Hepatocyte (in vitro differentiated cells): ENCODE measurements at regions not wholly inside any gene's neighbourhood (a gene's known extent, or its start where the extent isn't known, plus 50 kb on each side); places are given as distances from the start of the nearest gene placed in this dataset.
"Not testable (repeated sequence)": the region's sequence is repeated elsewhere in the genome, so short reads cannot be mapped to it uniquely, and the experiment has no call there.

ENCODE experiments used
- DNase-seq: peaks from one replicate; pipeline ENCODE4 v3.0.0-alpha.2; 2016; ENCODE audit warnings: low spot score
- H2AFZ ChIP-seq: fragments of 200-600 bp; sonication (generic); 2 replicates; pipeline ENCODE4 v1.6.0; 2016; ENCODE audit warnings: antibody characterized with exemption, mild to moderate bottlenecking
- H3K27ac ChIP-seq: fragments of 200-600 bp; sonication (generic); 2 replicates; pipeline ENCODE4 v1.5.1; 2016; ENCODE audit warnings: mild to moderate bottlenecking
- H3K27me3 ChIP-seq: fragments of 200-600 bp; sonication (generic); 2 replicates; pipeline ENCODE4 v1.6.1; 2016
- H3K36me3 ChIP-seq: fragments of 200-600 bp; sonication (generic); replicated peaks from 2 replicates; pipeline ENCODE4 v1.5.1; 2016; ENCODE audit warnings: low read depth; ENCODE audit not compliant: insufficient read depth
- H3K4me1 ChIP-seq: fragments of 200-600 bp; sonication (generic); 2 replicates; pipeline ENCODE4 v1.5.1; 2016; ENCODE audit warnings: mild to moderate bottlenecking, moderate library complexity; ENCODE audit not compliant: insufficient read depth
- H3K4me2 ChIP-seq: fragments of 200-600 bp; sonication (generic); 2 replicates; pipeline ENCODE4 v1.6.0; 2016
- H3K4me3 ChIP-seq: fragments of 200-600 bp; sonication (generic); 2 replicates; pipeline ENCODE4 v1.5.1; 2016; ENCODE audit warnings: mild to moderate bottlenecking
- H3K79me2 ChIP-seq: fragments of 200-600 bp; sonication (generic); 2 replicates; pipeline ENCODE4 v1.6.0; 2017; ENCODE audit warnings: mild to moderate bottlenecking
- H3K9me2 ChIP-seq: fragments of 200-600 bp; sonication (generic); replicated peaks from 2 replicates; pipeline ENCODE4 v1.6.0; 2017; ENCODE audit warnings: mild to moderate bottlenecking; ENCODE audit not compliant: insufficient read depth
- H3K9me3 ChIP-seq: fragments of 200-600 bp; sonication (generic); 2 replicates; pipeline ENCODE4 v1.5.1; 2016; ENCODE audit warnings: low read depth, mild to moderate bottlenecking
- H4K20me1 ChIP-seq: fragments of 200-600 bp; sonication (generic); 2 replicates; pipeline ENCODE4 v1.6.0; 2016; ENCODE audit warnings: mild to moderate bottlenecking; ENCODE audit not compliant: insufficient read depth, poor library complexity, severe bottlenecking
- EZH2 ChIP-seq: fragments of 200-600 bp; sonication (generic); IDR thresholded peaks from 2 replicates; pipeline ENCODE4 v1.6.1; 2016; ENCODE audit warnings: antibody characterized with exemption, mild to moderate bottlenecking, borderline replicate concordance
- EZH2phosphoT487 ChIP-seq: fragments of 200-600 bp; sonication (generic); IDR thresholded peaks from one replicate; pipeline ENCODE4 v1.6.1; 2018; ENCODE audit warnings: antibody characterized with exemption, mild to moderate bottlenecking, low read depth, moderate library complexity; ENCODE audit not compliant: unreplicated experiment, severe bottlenecking
- WGBS: methylation state at CpG from one replicate; pipeline ENCODE4 v1.1.6; 2016; ENCODE audit warnings: low lambda C conversion rate; ENCODE audit errors: missing lambda C conversion rate; 5-methylcytosine and 5-hydroxymethylcytosine counted together
- TF ChIP-seq, protein P1 (sequence below): fragments of 200-600 bp; sonication (generic); IDR thresholded peaks from 2 replicates; pipeline ENCODE4 v1.5.1; 2016; ENCODE audit warnings: antibody characterized with exemption, mild to moderate bottlenecking; ENCODE audit not compliant: poor library complexity

DNA sequence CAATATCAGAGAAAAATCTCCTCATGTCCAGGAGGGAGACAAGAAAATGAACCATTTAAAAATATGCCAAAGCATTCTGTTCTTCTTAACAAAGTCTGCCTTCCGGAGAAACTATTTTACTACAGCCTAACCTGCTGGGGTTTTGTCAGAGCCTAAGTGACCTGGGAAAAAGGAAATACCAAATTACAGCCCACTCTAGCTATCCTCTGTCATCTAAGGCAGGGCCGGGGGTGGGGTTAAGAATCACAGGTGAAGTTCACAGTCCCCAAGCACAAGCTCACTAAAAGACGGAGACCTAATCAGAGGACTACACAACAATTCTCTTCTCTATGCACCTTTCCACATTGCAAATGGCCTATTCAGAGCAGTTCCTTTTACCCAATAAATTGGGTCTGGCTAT, 116.6 kb downstream of the TRIM42 start:
- TF ChIP-seq, protein P1, sequence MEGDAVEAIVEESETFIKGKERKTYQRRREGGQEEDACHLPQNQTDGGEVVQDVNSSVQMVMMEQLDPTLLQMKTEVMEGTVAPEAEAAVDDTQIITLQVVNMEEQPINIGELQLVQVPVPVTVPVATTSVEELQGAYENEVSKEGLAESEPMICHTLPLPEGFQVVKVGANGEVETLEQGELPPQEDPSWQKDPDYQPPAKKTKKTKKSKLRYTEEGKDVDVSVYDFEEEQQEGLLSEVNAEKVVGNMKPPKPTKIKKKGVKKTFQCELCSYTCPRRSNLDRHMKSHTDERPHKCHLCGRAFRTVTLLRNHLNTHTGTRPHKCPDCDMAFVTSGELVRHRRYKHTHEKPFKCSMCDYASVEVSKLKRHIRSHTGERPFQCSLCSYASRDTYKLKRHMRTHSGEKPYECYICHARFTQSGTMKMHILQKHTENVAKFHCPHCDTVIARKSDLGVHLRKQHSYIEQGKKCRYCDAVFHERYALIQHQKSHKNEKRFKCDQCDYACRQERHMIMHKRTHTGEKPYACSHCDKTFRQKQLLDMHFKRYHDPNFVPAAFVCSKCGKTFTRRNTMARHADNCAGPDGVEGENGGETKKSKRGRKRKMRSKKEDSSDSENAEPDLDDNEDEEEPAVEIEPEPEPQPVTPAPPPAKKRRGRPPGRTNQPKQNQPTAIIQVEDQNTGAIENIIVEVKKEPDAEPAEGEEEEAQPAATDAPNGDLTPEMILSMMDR: no peak
- TF ChIP-seq EZH2: no peak
- no peak for TF ChIP-seq EZH2phosphoT487
- H4K20me1 ChIP-seq: no peaks in the 10 kb centered on the region
- no peaks in the 10 kb centered on the region for H3K27me3 ChIP-seq
- H3K27ac ChIP-seq: no peak overlapping the region
- no peak overlapping the region for H2AFZ ChIP-seq
- H3K9me2 ChIP-seq: no peaks in the 10 kb centered on the region
- H3K4me1 ChIP-seq: no peaks in the 10 kb centered on the region
- DNase-seq: no peak
- no peaks in the 10 kb centered on the region for H3K79me2 ChIP-seq
- no peaks in the 10 kb centered on the region for H3K36me3 ChIP-seq
- H3K9me3 ChIP-seq: peaks cover 6% of the 10 kb centered on the region
- WGBS: 53% methylated on average over 3 of the region's 3 CpGs
- no peak overlapping the region for H3K4me2 ChIP-seq
- H3K4me3 ChIP-seq: no peak overlapping the region

DNA sequence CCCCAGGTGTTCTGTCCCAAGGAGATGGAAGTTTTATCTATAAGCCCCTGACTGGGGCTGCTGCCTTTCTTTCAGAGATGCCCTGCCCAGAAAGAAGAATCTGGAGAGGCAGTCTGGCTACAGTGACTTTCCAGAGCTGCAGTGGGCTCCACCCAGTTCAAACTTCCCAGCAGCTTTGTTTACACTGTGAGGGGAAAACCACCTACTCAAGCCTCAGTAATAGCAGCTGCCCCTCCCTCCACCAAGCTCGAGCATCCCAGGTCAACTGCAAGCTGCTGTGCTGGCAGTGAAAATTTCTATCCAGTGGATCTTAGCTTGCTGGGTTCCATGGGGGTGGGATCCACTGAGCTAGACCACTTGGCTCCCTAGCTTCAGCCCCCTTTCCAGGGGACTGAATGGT, 125.0 kb downstream of the TRIM42 start:
- H3K9me3 ChIP-seq, H3K79me2 ChIP-seq, H3K27me3 ChIP-seq, H3K4me2 ChIP-seq, H2AFZ ChIP-seq, H3K36me3 ChIP-seq, H3K4me3 ChIP-seq, H3K27ac ChIP-seq, H3K9me2 ChIP-seq, H3K4me1 ChIP-seq, H4K20me1 ChIP-seq: not testable (repeated sequence)
- DNase-seq: peak; percentile 16
- 42% methylated on average over 1 of the region's 1 CpG for WGBS

DNA sequence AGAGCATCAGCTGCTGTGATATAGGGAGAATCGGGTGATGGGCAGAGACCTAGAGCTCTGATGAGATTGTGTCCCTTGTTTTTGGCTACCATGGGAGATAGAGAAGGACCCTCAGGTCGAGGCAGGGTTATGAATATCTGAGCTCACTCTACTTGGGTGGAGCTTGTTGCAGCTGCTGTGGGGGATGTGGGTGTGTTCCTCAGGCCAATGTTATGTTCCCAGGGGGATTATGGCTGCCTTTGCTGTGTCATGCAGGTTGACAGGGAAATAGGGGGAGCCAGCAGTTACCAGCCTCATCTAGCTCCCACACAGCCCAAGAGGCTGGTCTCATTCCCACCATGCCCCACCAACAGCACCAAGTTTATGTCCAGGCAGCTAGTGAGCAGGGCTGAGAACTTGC, 131.5 kb downstream of the TRIM42 start:
- 82% methylated on average over 2 of the region's 2 CpGs for WGBS
- Histone ChIP-seq H4K20me1 (no peaks in the 10 kb centered on the region), H3K4me1 (no peaks in the 10 kb centered on the region), H2AFZ (no peak overlapping the region), H3K4me2 (no peak overlapping the region), H3K27me3 (no peaks in the 10 kb centered on the region), H3K9me3 (no peaks in the 10 kb centered on the region), H3K27ac (no peak overlapping the region), H3K9me2 (no peaks in the 10 kb centered on the region), H3K79me2 (no peaks in the 10 kb centered on the region), H3K4me3 (no peak overlapping the region), H3K36me3 (no peaks in the 10 kb centered on the region)
- no peak for DNase-seq
- TF ChIP-seq, protein P1: no peak
- TF ChIP-seq EZH2phosphoT487 (no peak), EZH2 (no peak)

DNA sequence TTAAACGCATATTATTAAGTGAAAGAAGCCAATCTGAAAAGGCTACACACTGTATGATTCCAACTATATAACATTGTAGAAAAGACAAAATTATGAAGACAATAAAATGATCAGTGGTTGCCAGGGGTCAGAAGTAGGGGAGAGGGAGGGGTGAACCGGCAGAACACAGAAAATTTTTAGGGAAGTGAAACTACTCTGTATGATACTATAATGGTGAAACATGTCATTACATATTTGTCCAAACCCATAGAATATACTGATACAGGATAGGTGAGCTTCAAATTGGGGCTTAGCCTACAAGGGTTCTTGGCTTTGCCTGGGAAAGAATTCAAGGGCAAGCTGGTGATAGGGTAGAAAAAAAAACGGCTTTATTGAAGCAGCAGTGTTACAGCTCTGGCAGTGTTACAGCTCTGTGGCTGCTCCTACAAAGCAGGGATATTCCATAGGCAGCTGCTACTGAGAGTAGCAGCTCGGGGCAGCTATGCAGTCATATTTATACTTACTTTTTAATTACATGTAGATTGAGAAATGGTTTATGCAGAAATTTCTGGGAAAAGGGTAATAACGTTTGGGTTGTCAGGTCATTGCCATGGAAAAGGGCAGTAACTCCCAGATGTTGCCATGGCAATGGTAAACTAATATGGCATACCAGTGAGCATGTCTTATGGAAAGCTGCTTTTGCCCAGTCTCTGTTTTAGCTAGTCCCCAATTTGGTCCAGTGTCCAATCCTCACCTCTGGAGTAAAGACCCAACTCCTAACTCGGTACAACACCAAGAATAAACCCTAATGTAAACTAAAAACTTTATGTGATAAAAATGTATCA, 125.1 kb upstream of the SLC25A36 start:
- no peaks in the 10 kb centered on the region for H3K36me3 ChIP-seq
- TF ChIP-seq, protein P1: no peak
- no peak for TF ChIP-seq EZH2
- TF ChIP-seq EZH2phosphoT487: no peak
- H3K27me3 ChIP-seq: no peaks in the 10 kb centered on the region
- H2AFZ ChIP-seq: no peak overlapping the region
- no peaks in the 10 kb centered on the region for H3K4me1 ChIP-seq
- WGBS: 83% methylated on average over 6 of the region's 6 CpGs
- no peaks in the 10 kb centered on the region for H3K79me2 ChIP-seq
- H3K9me3 ChIP-seq: no peaks in the 10 kb centered on the region
- H3K27ac ChIP-seq: no peak overlapping the region
- no peak overlapping the region for H3K4me2 ChIP-seq
- no peak overlapping the region for H3K4me3 ChIP-seq
- no peak for DNase-seq
- no peaks in the 10 kb centered on the region for H4K20me1 ChIP-seq
- no peaks in the 10 kb centered on the region for H3K9me2 ChIP-seq
